Thyroid gland (tissue), 4 donors: ENCODE measurements at regions not wholly inside any gene's neighbourhood (a gene's known extent, or its start where the extent isn't known, plus 50 kb on each side); places are given as distances from the start of the nearest gene placed in this dataset.

Source experiments
- CTCF ChIP-seq, 6 experiments: fragments of 200-600 bp in 3 of 6; fragments of 450-650 bp in 3 of 6; sonication (generic) in 3 of 6; IDR thresholded peaks; one replicate each; pipeline ENCODE4 v1.5.1; 2016 to 2019; ENCODE audit warnings: antibody characterized with exemption in 6 of 6, mild to moderate bottlenecking in 2 of 6, inconsistent platforms in 1 of 6, moderate library complexity in 1 of 6
- POLR2A ChIP-seq, 2 donors: fragments of 450-650 bp; IDR thresholded peaks; one replicate each; pipeline ENCODE4 v1.6.1; 2017; ENCODE audit warnings: antibody characterized with exemption in 2 of 2, mild to moderate bottlenecking in 2 of 2, moderate library complexity in 1 of 2

GRCh38 chr2:151138507-151138906 is 123.2 kb downstream of the RBM43 start:
- TF ChIP-seq POLR2A (IDR thresholded peaks at IDR 0.05): no peak
- TF ChIP-seq CTCF (IDR thresholded peaks at IDR 0.05): no peak
